ELR (cell line): ENCODE measurements at regions not wholly inside any gene's neighbourhood (a gene's known extent, or its start where the extent isn't known, plus 50 kb on each side); places are given as distances from the start of the nearest gene placed in this dataset.
A peak's percentile ranks its signal among the peaks of the same experiment; 100 is the strongest.

Source experiments
- DNase-seq: peaks from one replicate; pipeline ENCODE4 v3.0.0-alpha.2; 2015; ENCODE audit warnings: low read depth

GRCh38 chr21:17454315-17455027, 58.4 kb upstream of the CXADR start:
- DNase-seq, result peak; percentile 90

- no peak for DNase-seq
These were observed 57.9 kb upstream of the CXADR start for GRCh38 chr21:17455028-17455353.

- no peak for DNase-seq
These were observed 57.4 kb upstream of the CXADR start for GRCh38 chr21:17455451-17455850.

GRCh38 chr21:17458279-17458678, 54.6 kb upstream of the CXADR start:
- DNase-seq, result no peak

DNA sequence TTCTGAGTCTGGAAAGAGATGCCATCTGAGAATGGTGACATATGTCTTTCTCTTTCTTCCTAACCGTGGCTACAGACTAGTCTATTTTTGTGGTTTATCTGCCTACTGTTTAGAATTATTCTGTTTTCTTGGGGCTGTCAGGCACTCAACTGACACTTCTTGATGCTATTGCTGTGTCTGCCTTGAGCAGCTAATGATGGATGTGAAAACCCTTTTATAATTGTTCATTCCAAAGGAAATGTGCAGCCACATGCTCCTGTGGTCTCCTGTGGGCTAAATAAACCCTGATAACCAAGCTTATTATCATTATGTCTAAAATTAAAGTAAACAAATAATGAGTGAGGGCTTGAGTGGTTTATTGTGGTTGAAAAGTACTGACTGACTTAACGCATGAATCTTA, 52.7 kb upstream of the CXADR start:
- no peak for DNase-seq

- DNase-seq, result peak; percentile 43
These were observed 51.8 kb upstream of the CXADR start for GRCh38 chr21:17461014-17461413.

DNA sequence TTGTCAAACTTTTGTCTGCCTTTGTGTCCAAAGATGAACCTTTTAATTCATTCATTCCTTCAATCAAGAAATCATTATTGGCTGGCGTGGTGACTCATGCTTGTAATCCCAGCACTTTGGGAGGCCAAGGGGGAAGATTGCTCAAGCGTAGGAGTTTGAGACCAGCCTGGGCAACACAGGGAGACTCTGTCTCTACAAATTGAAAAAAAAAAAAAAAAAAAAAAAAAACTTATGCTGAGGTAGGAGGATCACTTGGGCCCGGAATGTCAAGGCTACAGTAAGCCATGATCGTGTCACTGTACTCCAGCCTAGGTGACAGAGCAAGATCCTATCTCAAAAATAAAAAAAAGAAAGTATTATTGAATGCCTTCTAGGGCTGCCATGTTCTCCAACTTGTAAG, 51.3 kb upstream of the CXADR start:
- DNase-seq, result peak; percentile 37

DNA sequence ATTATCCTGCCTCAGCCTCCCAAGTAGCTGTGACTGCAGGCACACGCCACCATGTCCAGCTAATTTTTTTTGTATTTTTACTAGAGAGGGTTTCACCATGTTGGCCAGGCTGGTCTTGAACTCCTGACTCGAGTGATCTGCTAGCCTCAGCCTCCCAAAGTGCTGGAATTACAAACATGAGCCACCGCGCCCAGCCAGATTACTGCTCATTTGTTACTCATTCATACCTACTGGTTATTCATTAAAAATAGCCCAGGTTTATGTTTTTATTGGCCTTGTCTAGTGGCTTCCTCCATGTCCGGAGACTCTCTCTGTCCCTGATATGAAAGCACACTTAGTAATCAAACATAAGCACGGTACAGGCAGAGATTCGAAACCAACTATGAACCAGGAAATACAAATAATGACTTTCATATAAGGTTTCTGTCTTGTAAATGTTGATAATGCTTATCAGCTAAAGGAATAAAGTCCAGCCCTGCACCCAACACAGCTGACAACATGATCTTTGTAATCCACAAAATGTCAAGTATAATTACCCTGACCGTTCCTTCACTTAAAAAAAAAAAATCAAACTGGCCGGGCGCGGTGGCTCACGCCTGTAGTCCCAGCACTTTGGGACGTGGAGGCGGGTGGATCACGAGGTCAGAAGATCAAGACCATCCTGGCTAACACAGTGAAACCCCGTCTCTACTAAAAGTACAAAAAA, 50.4 kb upstream of the CXADR start:
- DNase-seq, result no peak
